WTC11 (cell line): ENCODE measurements at regions not wholly inside any gene's neighbourhood (a gene's known extent, or its start where the extent isn't known, plus 50 kb on each side); places are given as distances from the start of the nearest gene placed in this dataset.

ENCODE experiments used
- ATAC-seq: fragments of 200-7000 bp; cut with Tn5 transposase; 2 replicates; pipeline ENCODE4 v1.10.0; 2021; ENCODE audit warnings: mild to moderate bottlenecking, moderate library complexity
- CTCF ChIA-PET: fragments of 300-600 bp; sonication (Branson Sonifier 250); formaldehyde crosslinking; loops from one replicate; lab custom pipeline; 2021; ENCODE audit warnings: antibody characterized with exemption; lab: Charles Lee
- POLR2A ChIA-PET: fragments of 350-600 bp; sonication (Branson Sonifier 250); formaldehyde crosslinking; loops from one replicate; lab custom pipeline; 2021; ENCODE audit warnings: antibody characterized with exemption; lab: Charles Lee
- DNase-seq: peaks from one replicate; pipeline ENCODE4 v3.0.0; 2021; ENCODE audit warnings: low spot score
- H3K27ac Mint-ChIP-seq: 2 replicates; pipeline ENCODE4 v1.8.0; 2021; ENCODE audit warnings: mixed read lengths
- H3K27me3 Mint-ChIP-seq: 2 replicates; pipeline ENCODE4 v1.8.0; 2021; ENCODE audit warnings: low read depth, mild to moderate bottlenecking, moderate library complexity, mixed read lengths
- H3K36me3 Mint-ChIP-seq: 2 replicates; pipeline ENCODE4 v1.8.0; 2021; ENCODE audit warnings: mixed read lengths
- H3K4me1 Mint-ChIP-seq: 2 replicates; pipeline ENCODE4 v1.8.0; 2022; ENCODE audit warnings: mixed read lengths
- H3K4me3 Mint-ChIP-seq: 2 replicates; pipeline ENCODE4 v1.8.0; 2021; ENCODE audit warnings: mild to moderate bottlenecking, moderate library complexity, mixed read lengths
- H3K9me3 Mint-ChIP-seq: 2 replicates; pipeline ENCODE4 v1.8.0; 2021; ENCODE audit warnings: mixed read lengths
- CDX4 ChIP-seq: fragments of 250-450 bp; sonication (Bioruptor Pico); IDR thresholded peaks from 2 replicates; pipeline ENCODE4 v1.9.0; 2021; ENCODE audit warnings: moderate library complexity, mild to moderate bottlenecking, inconsistent platforms, borderline replicate concordance
- E2F1 ChIP-seq: sonication (generic); formaldehyde crosslinking; IDR thresholded peaks from 2 replicates; pipeline ENCODE4 v1.8.0; 2022; ENCODE audit warnings: mild to moderate bottlenecking, missing genetic modification reagents
- E2F5 ChIP-seq: sonication (generic); formaldehyde crosslinking; IDR thresholded peaks from 2 replicates; pipeline ENCODE4 v1.8.1; 2022; ENCODE audit warnings: mild to moderate bottlenecking, moderate library complexity, missing genetic modification reagents
- ELF4 ChIP-seq: sonication (generic); formaldehyde crosslinking; IDR thresholded peaks from 2 replicates; pipeline ENCODE4 v1.8.1; 2022; ENCODE audit warnings: low read depth, mild to moderate bottlenecking, moderate library complexity, missing genetic modification reagents
- FOXK1 ChIP-seq: sonication (generic); formaldehyde crosslinking; IDR thresholded peaks from 2 replicates; pipeline ENCODE4 v1.8.0; 2022; ENCODE audit warnings: mild to moderate bottlenecking, moderate library complexity, missing genetic modification reagents
- GTF2I ChIP-seq: fragments of 250-450 bp; sonication (Bioruptor Pico); conservative IDR thresholded peaks from 2 replicates; pipeline ENCODE4 v1.4.0; 2021; ENCODE audit warnings: mild to moderate bottlenecking
- MYBL2 ChIP-seq: sonication (generic); formaldehyde crosslinking; IDR thresholded peaks from 2 replicates; pipeline ENCODE4 v1.8.1; 2023; ENCODE audit warnings: mild to moderate bottlenecking, moderate library complexity, missing genetic modification reagents
- NFATC4 ChIP-seq: fragments of 250-450 bp; sonication (Bioruptor Pico); IDR thresholded peaks from 2 replicates; pipeline ENCODE4 v1.9.0; 2021; ENCODE audit warnings: mild to moderate bottlenecking
- NFE2L1 ChIP-seq: sonication (generic); formaldehyde crosslinking; IDR thresholded peaks from 2 replicates; pipeline ENCODE4 v1.8.1; 2023; ENCODE audit warnings: missing genetic modification reagents
- PRRX2 ChIP-seq: fragments of 250-450 bp; sonication (Bioruptor Pico); IDR thresholded peaks from 2 replicates; pipeline ENCODE4 v1.8.0; 2021; ENCODE audit warnings: mild to moderate bottlenecking
- STAT6 ChIP-seq: sonication (generic); formaldehyde crosslinking; conservative IDR thresholded peaks from 2 replicates; pipeline ENCODE4 v1.8.1; 2023; ENCODE audit warnings: mild to moderate bottlenecking, low read depth, missing genetic modification reagents, moderate library complexity
- TCF7 ChIP-seq: sonication (generic); formaldehyde crosslinking; IDR thresholded peaks from 2 replicates; pipeline ENCODE4 v1.8.0; 2022; ENCODE audit warnings: mild to moderate bottlenecking, low read depth, missing genetic modification reagents, moderate library complexity
- ZBTB43 ChIP-seq: sonication (generic); formaldehyde crosslinking; IDR thresholded peaks from 2 replicates; pipeline ENCODE4 v1.8.1; 2023; ENCODE audit warnings: mild to moderate bottlenecking, missing genetic modification reagents
- ZNF121 ChIP-seq: sonication (generic); formaldehyde crosslinking; IDR thresholded peaks from 2 replicates; pipeline ENCODE4 v1.8.0; 2023; ENCODE audit warnings: missing genetic modification reagents
- ZNF317 ChIP-seq: sonication (generic); formaldehyde crosslinking; IDR thresholded peaks from 2 replicates; pipeline ENCODE4 v1.8.1; 2023; ENCODE audit warnings: low read depth, mild to moderate bottlenecking, moderate library complexity, missing genetic modification reagents, borderline replicate concordance
- ZNF416 ChIP-seq: fragments of 250-450 bp; sonication (Bioruptor Pico); IDR thresholded peaks from 2 replicates; pipeline ENCODE4 v1.9.0; 2021; ENCODE audit warnings: mild to moderate bottlenecking, inconsistent platforms
- ZNF425 ChIP-seq: fragments of 250-450 bp; sonication (Bioruptor Pico); conservative IDR thresholded peaks from 2 replicates; pipeline ENCODE4 v1.9.0; 2021; ENCODE audit warnings: mild to moderate bottlenecking
- ZNF671 ChIP-seq: fragments of 250-450 bp; sonication (Bioruptor Pico); IDR thresholded peaks from 2 replicates; pipeline ENCODE4 v1.8.0; 2021; ENCODE audit warnings: mild to moderate bottlenecking
- TF ChIP-seq, protein P1 (sequence below): sonication (generic); formaldehyde crosslinking; IDR thresholded peaks from 2 replicates; pipeline ENCODE4 v1.8.1; 2023; ENCODE audit warnings: mild to moderate bottlenecking, moderate library complexity, missing genetic modification reagents

DNA sequence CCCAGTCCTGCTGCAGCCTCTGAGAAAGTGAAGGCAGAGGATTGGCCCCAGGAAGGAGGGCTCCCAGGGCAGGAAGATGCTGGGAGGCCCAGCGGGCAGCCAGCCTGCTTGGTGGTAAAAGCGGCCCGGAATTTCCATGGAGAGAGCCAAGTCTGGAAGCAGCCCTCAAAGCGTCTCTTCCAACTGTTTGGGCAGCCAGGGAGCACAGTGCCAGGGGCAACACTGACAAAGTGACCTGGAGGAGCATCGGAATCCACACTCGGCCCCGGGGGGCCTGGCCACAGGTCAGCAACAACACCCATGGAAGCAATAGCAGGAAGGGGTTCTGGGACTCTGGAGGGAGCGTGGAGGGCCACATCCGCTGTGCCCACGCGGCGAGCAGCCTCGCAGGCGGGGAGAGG lies 63.2 kb upstream of the FGFR2 start:
- CTCF ChIA-PET: interaction anchor here (0.6 to 2.5 kb wide), 2 partner anchors 35 to 53 kb away, joined by 4 to 24 read pairs; no protein-coding TSS in a partner anchor
- no peaks in the 10 kb centered on the region for H3K36me3 Mint-ChIP-seq

DNA sequence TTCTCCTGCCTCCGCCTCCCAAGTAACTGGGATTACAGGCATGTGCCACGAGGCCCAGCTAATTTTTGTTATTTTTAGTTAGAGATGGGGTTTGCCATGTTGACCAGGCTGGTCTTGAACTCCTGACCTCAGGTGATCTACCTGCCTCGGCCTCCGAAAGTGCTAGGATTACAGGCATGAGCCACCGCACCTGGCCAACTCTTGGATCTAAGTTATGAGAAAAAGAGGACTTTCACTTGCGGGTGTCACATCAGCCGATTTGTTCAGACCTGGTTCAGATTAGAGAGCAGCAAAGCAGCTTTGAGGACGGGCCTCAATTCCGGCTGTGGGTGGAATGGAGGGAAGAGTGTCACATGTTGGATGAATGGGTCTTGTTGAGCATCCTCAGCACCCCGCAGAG lies 61.0 kb upstream of the FGFR2 start:
- no peak overlapping the region for H3K27ac Mint-ChIP-seq
- POLR2A ChIA-PET: no interaction called here
- no peaks in the 10 kb centered on the region; the same call in 1 of the 2 replicates for H3K27me3 Mint-ChIP-seq
- TF ChIP-seq E2F1 (no peak), ELF4 (CRISPR knock-in tag) (no peak), NFATC4 (CRISPR knock-in tag) (no peak), NFE2L1 (CRISPR knock-in tag) (no peak), ZNF121 (no peak), TCF7 (CRISPR knock-in tag) (no peak), ZNF416 (CRISPR knock-in tag) (no peak), ZBTB43 (no peak), PRRX2 (CRISPR knock-in tag) (no peak), GTF2I (CRISPR knock-in tag) (no peak)
- TF ChIP-seq, protein P1, sequence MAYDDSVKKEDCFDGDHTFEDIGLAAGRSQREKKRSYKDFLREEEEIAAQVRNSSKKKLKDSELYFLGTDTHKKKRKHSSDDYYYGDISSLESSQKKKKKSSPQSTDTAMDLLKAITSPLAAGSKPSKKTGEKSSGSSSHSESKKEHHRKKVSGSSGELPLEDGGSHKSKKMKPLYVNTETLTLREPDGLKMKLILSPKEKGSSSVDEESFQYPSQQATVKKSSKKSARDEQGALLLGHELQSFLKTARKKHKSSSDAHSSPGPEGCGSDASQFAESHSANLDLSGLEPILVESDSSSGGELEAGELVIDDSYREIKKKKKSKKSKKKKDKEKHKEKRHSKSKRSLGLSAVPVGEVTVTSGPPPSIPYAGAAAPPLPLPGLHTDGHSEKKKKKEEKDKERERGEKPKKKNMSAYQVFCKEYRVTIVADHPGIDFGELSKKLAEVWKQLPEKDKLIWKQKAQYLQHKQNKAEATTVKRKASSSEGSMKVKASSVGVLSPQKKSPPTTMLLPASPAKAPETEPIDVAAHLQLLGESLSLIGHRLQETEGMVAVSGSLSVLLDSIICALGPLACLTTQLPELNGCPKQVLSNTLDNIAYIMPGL (CRISPR knock-in tag): no peak

More for the DNA sequence above, 63.2 kb upstream of the FGFR2 start:
- POLR2A ChIA-PET: no interaction called here
- Mint-ChIP-seq H3K27me3 (no peaks in the 10 kb centered on the region; the same call in 1 of the 2 replicates), H3K27ac (no peak overlapping the region), H3K4me1 (no peaks in the 10 kb centered on the region), H3K4me3 (no peak overlapping the region), H3K9me3 (peaks cover 18% of the 10 kb centered on the region)
- TF ChIP-seq CDX4 (CRISPR knock-in tag) (no peak), ZNF317 (CRISPR knock-in tag) (no peak), ZNF671 (no peak), MYBL2 (CRISPR knock-in tag) (no peak), STAT6 (CRISPR knock-in tag) (no peak), FOXK1 (CRISPR knock-in tag) (no peak), ZNF425 (CRISPR knock-in tag) (no peak), E2F5 (CRISPR knock-in tag) (no peak), GTF2I (CRISPR knock-in tag) (no peak)
- DNase-seq (no peak), ATAC-seq (no peak)

More for the DNA sequence above, 61.0 kb upstream of the FGFR2 start:
- peaks cover 8% of the 10 kb centered on the region for H3K9me3 Mint-ChIP-seq
- peaks cover 13% of the 10 kb centered on the region for H3K4me1 Mint-ChIP-seq
- H3K4me3 Mint-ChIP-seq: no peak overlapping the region
- H3K36me3 Mint-ChIP-seq: no peaks in the 10 kb centered on the region
- ATAC-seq (no peak), DNase-seq (no peak)
- CTCF ChIA-PET: no interaction called here
